ENCODE measurements at regions not wholly inside any gene's neighbourhood (a gene's known extent, or its start where the extent isn't known, plus 50 kb on each side); places are given as distances from the start of the nearest gene placed in this dataset.

GRCh38 chr11:82507288-82507687 is 226.4 kb downstream of the FAM181B start:
- TF ChIP-seq, protein P1, sequence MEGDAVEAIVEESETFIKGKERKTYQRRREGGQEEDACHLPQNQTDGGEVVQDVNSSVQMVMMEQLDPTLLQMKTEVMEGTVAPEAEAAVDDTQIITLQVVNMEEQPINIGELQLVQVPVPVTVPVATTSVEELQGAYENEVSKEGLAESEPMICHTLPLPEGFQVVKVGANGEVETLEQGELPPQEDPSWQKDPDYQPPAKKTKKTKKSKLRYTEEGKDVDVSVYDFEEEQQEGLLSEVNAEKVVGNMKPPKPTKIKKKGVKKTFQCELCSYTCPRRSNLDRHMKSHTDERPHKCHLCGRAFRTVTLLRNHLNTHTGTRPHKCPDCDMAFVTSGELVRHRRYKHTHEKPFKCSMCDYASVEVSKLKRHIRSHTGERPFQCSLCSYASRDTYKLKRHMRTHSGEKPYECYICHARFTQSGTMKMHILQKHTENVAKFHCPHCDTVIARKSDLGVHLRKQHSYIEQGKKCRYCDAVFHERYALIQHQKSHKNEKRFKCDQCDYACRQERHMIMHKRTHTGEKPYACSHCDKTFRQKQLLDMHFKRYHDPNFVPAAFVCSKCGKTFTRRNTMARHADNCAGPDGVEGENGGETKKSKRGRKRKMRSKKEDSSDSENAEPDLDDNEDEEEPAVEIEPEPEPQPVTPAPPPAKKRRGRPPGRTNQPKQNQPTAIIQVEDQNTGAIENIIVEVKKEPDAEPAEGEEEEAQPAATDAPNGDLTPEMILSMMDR (CRISPR knock-in tag; IDR thresholded peaks at IDR 0.05) = no peak
- TF ChIP-seq SP2 (CRISPR knock-in tag; IDR thresholded peaks at IDR 0.05) (no peak), TEAD2 (CRISPR knock-in tag; IDR thresholded peaks at IDR 0.05) (no peak), ZNF564 (CRISPR knock-in tag; IDR thresholded peaks at IDR 0.05) (no peak)
- TF ChIP-seq, protein P2, sequence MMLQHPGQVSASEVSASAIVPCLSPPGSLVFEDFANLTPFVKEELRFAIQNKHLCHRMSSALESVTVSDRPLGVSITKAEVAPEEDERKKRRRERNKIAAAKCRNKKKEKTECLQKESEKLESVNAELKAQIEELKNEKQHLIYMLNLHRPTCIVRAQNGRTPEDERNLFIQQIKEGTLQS (CRISPR knock-in tag; IDR thresholded peaks at IDR 0.05) = no peak
